Fibroblast of the conjunctiva (primary cell): ENCODE measurements at regions not wholly inside any gene's neighbourhood (a gene's known extent, or its start where the extent isn't known, plus 50 kb on each side); places are given as distances from the start of the nearest gene placed in this dataset.
"Not testable (repeated sequence)": the region's sequence is repeated elsewhere in the genome, so short reads cannot be mapped to it uniquely, and the experiment has no call there.

Experiments used
- DNase-seq: peaks from one replicate; pipeline ENCODE4 v3.0.0-alpha.2; 2010; ENCODE audit warnings: low read depth

GRCh38 chr13:43946281-43946680, 66.6 kb downstream of the LACC1 start:
- no peak for DNase-seq

- no peak for DNase-seq
Measured at GRCh38 chr13:43947897-43948458, 68.3 kb downstream of the LACC1 start.

- no peak for DNase-seq
Measured at GRCh38 chr13:43953370-43953769, 73.7 kb downstream of the LACC1 start.

GRCh38 chr13:43956975-43957374, 77.3 kb downstream of the LACC1 start:
- not testable (repeated sequence) for DNase-seq

GRCh38 chr13:43959291-43959690, 79.6 kb downstream of the LACC1 start:
- DNase-seq = no peak

GRCh38 chr13:43961909-43962308, 82.2 kb downstream of the LACC1 start:
- no peak for DNase-seq

GRCh38 chr13:43963726-43964125, 84.0 kb downstream of the LACC1 start:
- no peak for DNase-seq

- DNase-seq = no peak
Measured at GRCh38 chr13:43964698-43965458, 85.2 kb downstream of the LACC1 start.

- DNase-seq = no peak
Measured at GRCh38 chr13:43965459-43965845, 85.7 kb downstream of the LACC1 start.

GRCh38 chr13:43968251-43968942, 88.7 kb downstream of the LACC1 start:
- DNase-seq = not testable (repeated sequence)

- not testable (repeated sequence) for DNase-seq
Measured at GRCh38 chr13:43968943-43969690, 89.4 kb downstream of the LACC1 start.

GRCh38 chr13:43969919-43970318, 90.2 kb downstream of the LACC1 start:
- DNase-seq = not testable (repeated sequence)

GRCh38 chr13:43970520-43971242, 91.0 kb downstream of the LACC1 start:
- DNase-seq = not testable (repeated sequence)

GRCh38 chr13:43971324-43971723, 91.6 kb downstream of the LACC1 start:
- DNase-seq = not testable (repeated sequence)

GRCh38 chr13:43977911-43978310, 98.2 kb downstream of the LACC1 start:
- peak; percentile 1 for DNase-seq

- DNase-seq = no peak
Measured at GRCh38 chr13:43978688-43979087, 99.0 kb downstream of the LACC1 start.

GRCh38 chr13:43979492-43979891, 99.8 kb downstream of the LACC1 start:
- DNase-seq = no peak

- no peak for DNase-seq
Measured at GRCh38 chr13:43980587-43980986, 100.9 kb downstream of the LACC1 start.

GRCh38 chr13:43981091-43981490, 101.4 kb downstream of the LACC1 start:
- DNase-seq = no peak

- no peak for DNase-seq
Measured at GRCh38 chr13:43981512-43982301, 102.0 kb downstream of the LACC1 start.

- no peak for DNase-seq
Measured at GRCh38 chr13:43983373-43983772, 103.7 kb downstream of the LACC1 start.
